ENCODE measurements at regions not wholly inside any gene's neighbourhood (a gene's known extent, or its start where the extent isn't known, plus 50 kb on each side); places are given as distances from the start of the nearest gene placed in this dataset.

GRCh38 chr11:105201166-105201565 lies 61.6 kb upstream of the CARD18 start:
- TF ChIP-seq TAF1 (IDR thresholded peaks at IDR 0.05; ENCODE audit: borderline replicate concordance, low read depth, low read length) (no peak), POLR2A (IDR thresholded peaks at IDR 0.05; ENCODE audit: low read depth, low read length) (no peak)
